RWPE2 (cell line): ENCODE measurements at regions not wholly inside any gene's neighbourhood (a gene's known extent, or its start where the extent isn't known, plus 50 kb on each side); places are given as distances from the start of the nearest gene placed in this dataset.
"Not testable (repeated sequence)": the region's sequence is repeated elsewhere in the genome, so short reads cannot be mapped to it uniquely, and the experiment has no call there.

ENCODE experiments used
- ATAC-seq: fragments of 200-7000 bp; cut with Tn5 transposase; 3 replicates; pipeline ENCODE4 v1.9.1; 2021; ENCODE audit warnings: low read depth
- DNase-seq: peaks from one replicate; pipeline ENCODE4 v3.0.0-alpha.2; 2020; ENCODE audit warnings: low spot score
- H3K27ac ChIP-seq: fragments of 450-650 bp; 2 replicates; pipeline ENCODE4 v1.5.1; 2017; ENCODE audit warnings: mild to moderate bottlenecking; ENCODE audit not compliant: poor library complexity, severe bottlenecking
- H3K27me3 ChIP-seq: fragments of 250-450 bp; sonication (Bioruptor Pico); 2 replicates; pipeline ENCODE4 v1.5.1; 2021; ENCODE audit warnings: mild to moderate bottlenecking, moderate library complexity; ENCODE audit not compliant: insufficient read depth, poor library complexity, severe bottlenecking
- H3K36me3 ChIP-seq: fragments of 250-450 bp; sonication (Bioruptor Pico); 2 replicates; pipeline ENCODE4 v1.5.1; 2020; ENCODE audit warnings: low read depth, mild to moderate bottlenecking, moderate library complexity
- H3K4me1 ChIP-seq: fragments of 250-450 bp; sonication (Bioruptor Pico); 2 replicates; pipeline ENCODE4 v1.5.1; 2021; ENCODE audit warnings: mild to moderate bottlenecking, moderate library complexity; ENCODE audit not compliant: insufficient read depth, poor library complexity, severe bottlenecking
- H3K4me3 ChIP-seq: fragments of 250-450 bp; sonication (Bioruptor Pico); 2 replicates; pipeline ENCODE4 v1.5.1; 2021; ENCODE audit warnings: mild to moderate bottlenecking, moderate library complexity; ENCODE audit not compliant: severe bottlenecking
- H3K9me3 ChIP-seq: fragments of 250-450 bp; sonication (Bioruptor Pico); 2 replicates; pipeline ENCODE4 v1.5.1; 2021; ENCODE audit warnings: mild to moderate bottlenecking, moderate library complexity; ENCODE audit not compliant: severe bottlenecking
- TF ChIP-seq, protein P1 (sequence below): fragments of 450-650 bp; IDR thresholded peaks from one replicate; pipeline ENCODE4 v1.5.1; 2017; ENCODE audit warnings: mild to moderate bottlenecking, moderate library complexity; ENCODE audit not compliant: poor library complexity, severe bottlenecking

DNA sequence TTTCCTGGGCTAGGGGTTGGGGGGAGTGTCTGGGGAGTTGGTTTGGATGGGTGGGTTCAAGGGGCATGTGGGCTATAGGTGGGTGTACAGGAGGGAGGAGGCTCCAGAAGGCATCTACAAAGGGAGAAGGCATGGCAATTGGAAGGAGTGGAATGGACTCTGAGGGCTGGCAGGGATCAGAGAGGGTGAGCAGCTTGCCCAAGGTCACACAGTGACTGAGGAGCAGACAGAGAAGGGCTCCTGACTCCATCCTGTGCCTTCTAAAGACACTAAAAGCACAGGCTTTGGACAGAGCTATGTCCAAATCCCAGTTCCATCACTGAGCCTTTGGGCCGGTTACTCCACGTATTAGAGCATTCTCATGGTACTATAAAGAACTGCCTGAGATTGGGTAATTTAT, 151.8 kb downstream of the PTPRU start:
- H3K4me3 ChIP-seq, result no peak overlapping the region
- no peaks in the 10 kb centered on the region for H3K27me3 ChIP-seq
- H3K4me1 ChIP-seq, result peaks cover 7% of the 10 kb centered on the region
- no peak overlapping the region for H3K27ac ChIP-seq
- TF ChIP-seq, protein P1, sequence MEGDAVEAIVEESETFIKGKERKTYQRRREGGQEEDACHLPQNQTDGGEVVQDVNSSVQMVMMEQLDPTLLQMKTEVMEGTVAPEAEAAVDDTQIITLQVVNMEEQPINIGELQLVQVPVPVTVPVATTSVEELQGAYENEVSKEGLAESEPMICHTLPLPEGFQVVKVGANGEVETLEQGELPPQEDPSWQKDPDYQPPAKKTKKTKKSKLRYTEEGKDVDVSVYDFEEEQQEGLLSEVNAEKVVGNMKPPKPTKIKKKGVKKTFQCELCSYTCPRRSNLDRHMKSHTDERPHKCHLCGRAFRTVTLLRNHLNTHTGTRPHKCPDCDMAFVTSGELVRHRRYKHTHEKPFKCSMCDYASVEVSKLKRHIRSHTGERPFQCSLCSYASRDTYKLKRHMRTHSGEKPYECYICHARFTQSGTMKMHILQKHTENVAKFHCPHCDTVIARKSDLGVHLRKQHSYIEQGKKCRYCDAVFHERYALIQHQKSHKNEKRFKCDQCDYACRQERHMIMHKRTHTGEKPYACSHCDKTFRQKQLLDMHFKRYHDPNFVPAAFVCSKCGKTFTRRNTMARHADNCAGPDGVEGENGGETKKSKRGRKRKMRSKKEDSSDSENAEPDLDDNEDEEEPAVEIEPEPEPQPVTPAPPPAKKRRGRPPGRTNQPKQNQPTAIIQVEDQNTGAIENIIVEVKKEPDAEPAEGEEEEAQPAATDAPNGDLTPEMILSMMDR, result no peak
- no peaks in the 10 kb centered on the region for H3K36me3 ChIP-seq
- DNase-seq (no peak), ATAC-seq (no peak)
- H3K9me3 ChIP-seq, result peaks cover 3% of the 10 kb centered on the region

DNA sequence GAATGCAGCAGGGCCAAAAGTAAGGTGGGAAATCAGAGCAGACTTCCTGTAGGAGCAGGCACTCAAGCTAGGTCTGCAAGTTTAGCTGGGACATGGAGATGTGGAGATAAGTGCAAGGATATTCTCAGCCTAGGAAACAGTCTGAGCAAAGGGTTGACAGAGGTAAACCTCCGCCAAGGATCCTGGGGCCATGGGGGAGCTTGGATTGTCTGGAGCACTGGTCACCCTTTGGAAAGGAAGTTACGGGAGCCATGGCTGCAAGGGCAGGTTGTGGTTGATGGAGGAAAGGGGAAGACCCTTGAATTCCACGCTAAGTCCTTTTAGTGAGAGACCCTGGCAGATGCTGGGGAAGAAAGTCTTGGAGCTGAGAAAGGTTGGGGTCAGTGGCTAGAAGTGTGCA, 150.9 kb downstream of the PTPRU start:
- ATAC-seq (no peak), DNase-seq (no peak)
- H3K9me3 ChIP-seq, result peaks cover 3% of the 10 kb centered on the region
- H3K27ac ChIP-seq, result no peak overlapping the region
- no peak overlapping the region for H3K4me3 ChIP-seq
- peaks cover 7% of the 10 kb centered on the region for H3K4me1 ChIP-seq
- TF ChIP-seq, protein P1, result no peak
- no peaks in the 10 kb centered on the region for H3K36me3 ChIP-seq
- no peaks in the 10 kb centered on the region for H3K27me3 ChIP-seq

DNA sequence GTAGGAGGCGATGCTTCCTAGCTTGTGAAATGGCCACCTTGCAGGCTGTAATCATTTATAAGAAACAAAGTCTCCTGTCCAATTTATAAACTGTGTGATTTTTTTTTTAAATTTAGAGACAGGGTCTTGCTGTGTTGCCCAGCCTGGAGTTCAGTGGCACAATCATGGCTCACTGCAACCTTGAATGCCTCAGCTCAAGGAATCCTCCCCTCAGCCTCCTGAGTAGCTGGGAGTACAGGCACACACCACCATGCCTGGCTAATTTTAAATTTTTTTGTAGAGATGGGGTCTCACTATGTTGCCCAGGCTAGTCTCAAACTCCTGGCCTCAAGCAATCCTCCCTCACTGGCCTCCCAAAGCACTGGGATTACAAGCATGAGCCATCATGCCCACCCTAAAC, 150.1 kb downstream of the PTPRU start:
- H3K27ac ChIP-seq, result not testable (repeated sequence)

DNA sequence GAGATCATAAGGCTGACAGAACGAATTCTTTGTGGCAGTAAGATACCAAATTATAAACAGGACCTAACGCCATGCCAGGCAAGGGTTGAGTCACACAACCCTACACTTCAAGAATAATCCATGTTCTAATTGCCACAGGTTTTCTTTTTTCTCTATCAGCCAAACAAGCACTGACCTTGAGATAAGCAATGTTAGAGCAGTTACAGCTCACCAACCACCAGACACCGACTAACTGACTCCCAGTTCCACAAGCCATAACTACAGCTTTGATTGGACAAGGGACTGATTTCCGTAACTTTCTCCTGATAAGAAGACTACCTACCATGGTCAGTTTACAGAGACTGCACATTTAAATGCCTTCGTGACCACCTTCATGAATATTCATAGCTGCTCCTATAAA, 149.6 kb downstream of the PTPRU start:
- Histone ChIP-seq H3K9me3 (no peaks in the 10 kb centered on the region), H3K4me3 (no peak overlapping the region), H3K36me3 (no peaks in the 10 kb centered on the region), H3K27me3 (no peaks in the 10 kb centered on the region), H3K27ac (no peak overlapping the region), H3K4me1 (peaks cover 7% of the 10 kb centered on the region)
- TF ChIP-seq, protein P1, result no peak
- DNase-seq, result no peak
- ATAC-seq, result no peak

More for the DNA sequence above, 150.1 kb downstream of the PTPRU start:
- not testable (repeated sequence) for ATAC-seq, H3K4me3 ChIP-seq, H3K4me1 ChIP-seq, H3K27me3 ChIP-seq, H3K36me3 ChIP-seq, H3K9me3 ChIP-seq, DNase-seq

DNA sequence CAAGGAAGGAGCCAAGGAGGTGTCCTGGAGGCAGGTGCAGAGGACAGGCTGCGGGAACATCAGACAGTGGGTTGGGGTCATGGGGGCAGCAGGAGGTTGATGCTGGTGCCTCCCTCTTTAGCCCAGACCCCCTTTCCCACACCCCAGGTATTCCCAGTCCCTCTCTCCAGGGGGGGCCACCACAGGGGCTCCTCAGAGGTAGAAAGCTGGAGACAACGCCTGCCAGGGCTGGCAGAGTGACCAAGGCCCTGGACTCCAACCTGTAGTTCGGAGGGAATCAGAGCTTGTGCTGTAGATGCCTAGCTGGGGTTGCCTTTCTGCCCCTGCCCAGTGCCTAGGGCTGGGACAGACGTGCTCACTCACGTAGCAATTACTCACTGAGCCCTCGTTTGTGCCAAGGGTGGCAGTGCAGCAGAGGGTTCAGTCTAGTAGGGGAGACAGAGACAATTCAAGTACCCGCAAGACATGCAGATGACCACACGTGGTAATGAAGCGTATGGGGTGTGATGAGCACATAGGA, 148.2 kb downstream of the PTPRU start:
- no peak overlapping the region for H3K4me3 ChIP-seq
- TF ChIP-seq, protein P1, result no peak
- ATAC-seq, result no peak
- no peaks in the 10 kb centered on the region for H3K27me3 ChIP-seq
- H3K36me3 ChIP-seq, result no peaks in the 10 kb centered on the region
- no peak for DNase-seq
- no peaks in the 10 kb centered on the region for H3K9me3 ChIP-seq
- H3K27ac ChIP-seq, result no peak overlapping the region
- peaks cover 7% of the 10 kb centered on the region for H3K4me1 ChIP-seq
